Calu3 (cell line): ENCODE measurements at regions not wholly inside any gene's neighbourhood (a gene's known extent, or its start where the extent isn't known, plus 50 kb on each side); places are given as distances from the start of the nearest gene placed in this dataset.

Experiments used
- BruUV-seq: library from RNA; stranded (reverse); fragments of 400-500 nt; replicated peaks from 2 replicates; lab custom pipeline; 2021; lab: Mats Ljungman, UMichigan
- CTCF ChIA-PET: fragments of 300-600 bp; sonication (Branson Sonifier 250); formaldehyde crosslinking; loops from one replicate; lab custom pipeline; 2022; ENCODE audit warnings: antibody characterized with exemption; lab: Charles Lee
- DNase-seq: peaks from one replicate; pipeline ENCODE4 v3.0.0; 2022
- H3K27ac Mint-ChIP-seq: one replicate; pipeline ENCODE4 v1.8.0; 2022; ENCODE audit warnings: mixed read lengths; ENCODE audit not compliant: unreplicated experiment
- H3K27me3 Mint-ChIP-seq: one replicate; pipeline ENCODE4 v1.8.0; 2022; ENCODE audit warnings: mixed read lengths; ENCODE audit not compliant: unreplicated experiment
- H3K36me3 Mint-ChIP-seq: one replicate; pipeline ENCODE4 v1.8.0; 2022; ENCODE audit warnings: mild to moderate bottlenecking, moderate library complexity, mixed read lengths; ENCODE audit not compliant: insufficient read depth, unreplicated experiment
- H3K4me1 Mint-ChIP-seq: one replicate; pipeline ENCODE4 v1.8.0; 2022; ENCODE audit warnings: mild to moderate bottlenecking, low read depth, mixed read lengths; ENCODE audit not compliant: unreplicated experiment
- H3K4me3 Mint-ChIP-seq: one replicate; pipeline ENCODE4 v1.8.0; 2022; ENCODE audit warnings: mild to moderate bottlenecking, low read depth, moderate library complexity, mixed read lengths; ENCODE audit not compliant: unreplicated experiment
- H3K9me3 Mint-ChIP-seq: one replicate; pipeline ENCODE4 v1.8.0; 2022; ENCODE audit warnings: low read depth, mixed read lengths; ENCODE audit not compliant: unreplicated experiment
- CTCF ChIP-seq: fragments of 200-600 bp; IDR thresholded peaks from one replicate; pipeline ENCODE4 v1.8.0; 2022; ENCODE audit warnings: antibody characterized with exemption; ENCODE audit not compliant: unreplicated experiment
- intact Hi-C: fragments of 100-400 bp; cut with micrococcal nuclease; formaldehyde crosslinking; loops from one replicate; pipeline ENCODE4 v1.10.0; 2022; ENCODE audit not compliant: unreplicated experiment

- DNase-seq: no peak
- no peak overlapping the region for H3K27ac Mint-ChIP-seq
- no peaks in the 10 kb centered on the region for H3K27me3 Mint-ChIP-seq
- BruUV-seq: no TSS peak
- CTCF ChIA-PET: interaction anchor here (0.5 to 1.3 kb wide), 4 partner anchors 14 to 241 kb away, joined by 3 to 4 read pairs (median 3); no protein-coding TSS in a partner anchor
- no peak for TF ChIP-seq CTCF
- H3K4me1 Mint-ChIP-seq: peaks cover 45% of the 10 kb centered on the region
- no peaks in the 10 kb centered on the region for H3K36me3 Mint-ChIP-seq
- no peak overlapping the region for H3K4me3 Mint-ChIP-seq
- intact Hi-C loops: no loop called here
- no peaks in the 10 kb centered on the region for H3K9me3 Mint-ChIP-seq
Observed at GRCh38 chr10:60465801-60466200, 76.1 kb upstream of the ANK3 start.

DNA sequence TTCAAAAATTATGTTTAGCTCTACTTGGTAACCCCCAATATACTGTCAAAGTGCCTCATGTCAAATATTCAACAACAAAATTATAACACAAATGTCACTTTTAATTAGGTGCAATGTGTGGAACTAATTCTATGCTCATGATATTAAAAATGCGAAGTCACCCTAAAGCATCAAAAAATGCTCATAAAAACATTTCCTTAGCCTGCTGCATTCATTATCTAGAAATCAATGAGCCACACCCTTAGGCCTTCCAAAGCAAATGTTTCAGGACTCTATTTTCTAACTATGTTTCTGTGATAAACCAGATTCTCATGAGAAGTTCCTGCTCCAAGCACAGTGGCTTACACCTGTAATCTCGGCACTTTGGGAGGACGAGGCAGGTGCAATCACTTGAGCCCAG lies 75.0 kb upstream of the ANK3 start:
- DNase-seq: peak; percentile 41
- H3K4me1 Mint-ChIP-seq: peaks cover 45% of the 10 kb centered on the region
- BruUV-seq: no TSS peak
- CTCF ChIA-PET: interaction anchor here (0.7 to 1.3 kb wide), 2 partner anchors 16 to 240 kb away, joined by 3 read pairs; no protein-coding TSS in a partner anchor
- H3K27me3 Mint-ChIP-seq: no peaks in the 10 kb centered on the region
- intact Hi-C loops: no loop called here
- H3K4me3 Mint-ChIP-seq: no peak overlapping the region
- no peak for TF ChIP-seq CTCF
- no peaks in the 10 kb centered on the region for H3K36me3 Mint-ChIP-seq
- no peaks in the 10 kb centered on the region for H3K9me3 Mint-ChIP-seq
- peak overlapping the region; percentile 60 for H3K27ac Mint-ChIP-seq

- Mint-ChIP-seq H3K4me3 (no peak overlapping the region), H3K36me3 (no peaks in the 10 kb centered on the region), H3K27me3 (no peaks in the 10 kb centered on the region), H3K4me1 (peaks cover 45% of the 10 kb centered on the region), H3K9me3 (no peaks in the 10 kb centered on the region), H3K27ac (no peak overlapping the region)
- DNase-seq: no peak
- CTCF ChIA-PET: interaction anchor here (0.6 kb wide), 1 partner anchor 26 kb away, joined by 9 read pairs; no protein-coding TSS in a partner anchor
- intact Hi-C loops: no loop called here
- no peak for TF ChIP-seq CTCF
- BruUV-seq: no TSS peak
Observed at GRCh38 chr10:60463746-60464145, 74.1 kb upstream of the ANK3 start.

DNA sequence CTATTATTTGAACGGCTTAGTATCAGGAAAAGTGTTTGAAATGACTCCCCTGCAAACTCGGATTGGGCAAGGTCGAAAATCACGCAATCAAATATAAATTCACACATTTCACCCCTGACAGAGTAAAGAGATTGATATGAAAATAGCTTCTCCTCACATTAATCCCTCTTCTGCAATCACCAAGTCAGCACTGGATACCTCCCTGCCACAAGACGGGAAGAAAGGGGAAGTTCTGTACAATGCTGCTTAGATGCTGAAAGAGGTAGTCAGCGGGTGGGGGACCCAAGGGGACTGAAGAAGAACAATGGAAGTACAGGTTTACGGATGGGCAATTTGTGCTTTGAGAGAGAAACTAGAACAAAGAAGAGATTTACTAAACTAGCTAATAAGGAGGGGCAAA lies 72.0 kb upstream of the ANK3 start:
- CTCF ChIA-PET: no interaction called here
- Mint-ChIP-seq H3K4me1 (peaks cover 36% of the 10 kb centered on the region), H3K27ac (no peak overlapping the region), H3K9me3 (no peaks in the 10 kb centered on the region), H3K27me3 (no peaks in the 10 kb centered on the region), H3K36me3 (no peaks in the 10 kb centered on the region), H3K4me3 (no peak overlapping the region)
- DNase-seq: no peak
- no TSS peak for BruUV-seq
- TF ChIP-seq CTCF: no peak
- intact Hi-C loops: no loop called here
